HG03558 (cell line): ENCODE measurements at regions not wholly inside any gene's neighbourhood (a gene's known extent, or its start where the extent isn't known, plus 50 kb on each side); places are given as distances from the start of the nearest gene placed in this dataset.

Experiments
- ATAC-seq: cut with Tn5 transposase; IDR thresholded peaks from one replicate; pipeline ENCODE4 v1.9.1; 2021; ENCODE audit warnings: moderate number of reproducible peaks; ENCODE audit not compliant: unreplicated experiment; ENCODE audit errors: extremely low read depth

GRCh38 chr2:57105694-57106093, 921.9 kb downstream of the CCDC85A start:
- ATAC-seq, result no peak

GRCh38 chr2:57107353-57107752, 923.6 kb downstream of the CCDC85A start:
- no peak for ATAC-seq

GRCh38 chr2:57111531-57111930, 927.7 kb downstream of the CCDC85A start:
- no peak for ATAC-seq

GRCh38 chr2:57119141-57119540, 927.5 kb upstream of the VRK2 start:
- ATAC-seq, result no peak

- ATAC-seq, result no peak
These were observed 920.2 kb upstream of the VRK2 start for GRCh38 chr2:57126410-57126809.

- ATAC-seq, result no peak
These were observed 907.4 kb upstream of the VRK2 start for GRCh38 chr2:57139179-57139578.

GRCh38 chr2:57141269-57141668, 905.3 kb upstream of the VRK2 start:
- no peak for ATAC-seq

GRCh38 chr2:57146951-57147350, 899.7 kb upstream of the VRK2 start:
- ATAC-seq, result no peak

- ATAC-seq, result no peak
These were observed 890.2 kb upstream of the VRK2 start for GRCh38 chr2:57156231-57156924.

- ATAC-seq, result no peak
These were observed 885.6 kb upstream of the VRK2 start for GRCh38 chr2:57160976-57161375.

GRCh38 chr2:57177176-57177575, 869.4 kb upstream of the VRK2 start:
- no peak for ATAC-seq

- ATAC-seq, result no peak
These were observed 866.5 kb upstream of the VRK2 start for GRCh38 chr2:57180042-57180567.

GRCh38 chr2:57180678-57181077, 865.9 kb upstream of the VRK2 start:
- no peak for ATAC-seq

- ATAC-seq, result no peak
These were observed 865.1 kb upstream of the VRK2 start for GRCh38 chr2:57181315-57182038.

- ATAC-seq, result no peak
These were observed 863.7 kb upstream of the VRK2 start for GRCh38 chr2:57182916-57183315.

GRCh38 chr2:57185568-57185967, 861.0 kb upstream of the VRK2 start:
- ATAC-seq, result no peak

GRCh38 chr2:57190007-57190406, 856.6 kb upstream of the VRK2 start:
- no peak for ATAC-seq

- no peak for ATAC-seq
These were observed 846.9 kb upstream of the VRK2 start for GRCh38 chr2:57199663-57200062.

GRCh38 chr2:57204364-57204763, 842.2 kb upstream of the VRK2 start:
- ATAC-seq, result no peak

GRCh38 chr2:57205241-57205640, 841.4 kb upstream of the VRK2 start:
- ATAC-seq, result no peak

GRCh38 chr2:57207191-57207590, 839.4 kb upstream of the VRK2 start:
- ATAC-seq, result no peak

GRCh38 chr2:57209799-57210198, 836.8 kb upstream of the VRK2 start:
- ATAC-seq, result no peak
